ENCODE measurements at regions not wholly inside any gene's neighbourhood (a gene's known extent, or its start where the extent isn't known, plus 50 kb on each side); places are given as distances from the start of the nearest gene placed in this dataset.

- ChIA-PET CTCF (ENCODE audit: low intra/inter-chr PET ratio) (no interaction called here), POLR2A (no interaction called here)
- no peaks in the 10 kb centered on the region for H3K9me3 ChIP-seq (replicated peaks; ENCODE audit: control insufficient read depth, insufficient read depth, low read depth, low read length)
- H3K27ac ChIP-seq (ENCODE audit: extremely low read depth, low read depth, low read length): no peak overlapping the region
- intact Hi-C loops (cut with micrococcal nuclease): no loop called here
- no peak overlapping the region for H3K4me3 ChIP-seq
- H2AFZ ChIP-seq (ENCODE audit: low read depth, low read length): no peak overlapping the region
- H4K20me1 ChIP-seq (replicated peaks; ENCODE audit: control insufficient read depth, insufficient read depth, low read length): no peaks in the 10 kb centered on the region
- peak; percentile 41; the same call in 1 of the 2 replicates for TF ChIP-seq CEBPB (tag; IDR thresholded peaks at IDR 0.05)
- TF ChIP-seq NUFIP1 (IDR thresholded peaks at IDR 0.05; ENCODE audit: partially characterized antibody): no peak
- TF ChIP-seq CEBPG (CRISPR knock-in tag; IDR thresholded peaks at IDR 0.05): no peak
- TF ChIP-seq CEBPG (tag; conservative IDR thresholded peaks at IDR 0.05 in 1 of 2, IDR thresholded peaks at IDR 0.05 in 1 of 2): peak in 1 of 2 experiments; percentile 71; a peak in 2 of 4 replicates
- ATAC-seq (no peak), DNase-seq (ENCODE audit: extremely low read depth in 1 of 4, low spot score in 3 of 4) (no peak), FAIRE-seq (no peak)
- no peaks in the 10 kb centered on the region for H3K79me2 ChIP-seq (ENCODE audit: control insufficient read depth, insufficient read depth, low read length)
- no TSS peak for BruUV-seq (replicated peaks)
- no peaks in the 10 kb centered on the region for H3K27me3 ChIP-seq (ENCODE audit: control insufficient read depth in 2 of 2, insufficient read depth in 2 of 2, low read length in 2 of 2)
- no peaks in the 10 kb centered on the region for H3K36me3 ChIP-seq (ENCODE audit: control insufficient read depth, insufficient read depth, low read length)
- no peaks in the 10 kb centered on the region for H3K9me1 ChIP-seq (ENCODE audit: control insufficient read depth, insufficient read depth, low read length)
- H3K4me2 ChIP-seq (ENCODE audit: insufficient read depth, low read length): no peak overlapping the region
- H3K9ac ChIP-seq (ENCODE audit: insufficient read depth in 1 of 2, low read depth in 2 of 2, low read length in 2 of 2): no peak overlapping the region
- in situ Hi-C loops (cut with MboI): no loop called here
- no peaks in the 10 kb centered on the region for H3K4me1 ChIP-seq (replicated peaks in 1 of 2; ENCODE audit: control insufficient read depth in 2 of 2, insufficient read depth in 2 of 2, low read length in 2 of 2)
These were observed 502.6 kb downstream of the C4orf33 start for GRCh38 chr4:129598582-129598981.

GRCh38 chr4:129600898-129601297, 504.9 kb downstream of the C4orf33 start:
- no TSS peak for BruUV-seq (replicated peaks)
- in situ Hi-C loops (cut with MboI) (no loop called here), intact Hi-C loops (cut with micrococcal nuclease) (no loop called here)
- FAIRE-seq (no peak), DNase-seq (ENCODE audit: extremely low read depth in 1 of 4, low spot score in 3 of 4) (no peak), ATAC-seq (no peak)
- no peaks in the 10 kb centered on the region for H3K27me3 ChIP-seq (ENCODE audit: control insufficient read depth in 2 of 2, insufficient read depth in 2 of 2, low read length in 2 of 2)
- CTCF ChIA-PET (ENCODE audit: low intra/inter-chr PET ratio): no interaction called here
- H3K9me3 ChIP-seq (replicated peaks; ENCODE audit: control insufficient read depth, insufficient read depth, low read depth, low read length): no peaks in the 10 kb centered on the region; the same call in 1 of the 2 replicates
- no peak overlapping the region for H3K27ac ChIP-seq (ENCODE audit: extremely low read depth, low read depth, low read length)
- no peak overlapping the region for H3K9ac ChIP-seq (ENCODE audit: insufficient read depth in 1 of 2, low read depth in 2 of 2, low read length in 2 of 2)
- 0% methylated on average over 5 of the region's 5 CpGs for WGBS (ENCODE audit: insufficient coverage, low coverage, missing lambda C conversion rate)
- TF ChIP-seq SIN3B (IDR thresholded peaks at IDR 0.05; ENCODE audit: low read depth) (no peak), ZKSCAN1 (IDR thresholded peaks at IDR 0.05; ENCODE audit: low read depth, low read length) (no peak), CREM (IDR thresholded peaks at IDR 0.05; ENCODE audit: low read depth) (no peak), PML (IDR thresholded peaks at IDR 0.05; ENCODE audit: low read length) (no peak), NFE2 (IDR thresholded peaks at IDR 0.05; ENCODE audit: low read depth) (no peak), U2AF2 (optimal IDR thresholded peaks at IDR 0.05; ENCODE audit: low read depth, low read length) (no peak), ZNF347 (CRISPR knock-in tag; IDR thresholded peaks at IDR 0.05; ENCODE audit: low read depth) (no peak), POLR3G (IDR thresholded peaks at IDR 0.05; ENCODE audit: extremely low read depth, insufficient read length, insufficient replicate concordance) (no peak), MXD1 (CRISPR knock-in tag; IDR thresholded peaks at IDR 0.05; ENCODE audit: borderline replicate concordance, poor library complexity, severe bottlenecking) (no peak), JUN (IDR thresholded peaks at IDR 0.05; ENCODE audit: borderline replicate concordance, low read depth, low read length) (no peak), JUN (CRISPR knock-in tag; IDR thresholded peaks at IDR 0.05; ENCODE audit: borderline replicate concordance) (no peak), ZBTB17 (CRISPR knock-in tag; IDR thresholded peaks at IDR 0.05) (no peak), ZNF398 (CRISPR knock-in tag; IDR thresholded peaks at IDR 0.05) (no peak)
- POLR2A ChIA-PET: no interaction called here
- H3K4me1 ChIP-seq (replicated peaks in 1 of 2; ENCODE audit: control insufficient read depth in 2 of 2, insufficient read depth in 2 of 2, low read length in 2 of 2): no peaks in the 10 kb centered on the region
- H3K36me3 ChIP-seq (ENCODE audit: control insufficient read depth, insufficient read depth, low read length): no peaks in the 10 kb centered on the region
- no peaks in the 10 kb centered on the region for H3K9me1 ChIP-seq (ENCODE audit: control insufficient read depth, insufficient read depth, low read length)
- no peak overlapping the region for H3K4me3 ChIP-seq
- no peaks in the 10 kb centered on the region for H3K79me2 ChIP-seq (ENCODE audit: control insufficient read depth, insufficient read depth, low read length)
- no peak overlapping the region for H2AFZ ChIP-seq (ENCODE audit: low read depth, low read length)
- H4K20me1 ChIP-seq (replicated peaks; ENCODE audit: control insufficient read depth, insufficient read depth, low read length): no peaks in the 10 kb centered on the region
- H3K4me2 ChIP-seq (ENCODE audit: insufficient read depth, low read length): no peak overlapping the region
